PC-9 (cell line): ENCODE measurements at regions not wholly inside any gene's neighbourhood (a gene's known extent, or its start where the extent isn't known, plus 50 kb on each side); places are given as distances from the start of the nearest gene placed in this dataset.

Source experiments
- BruUV-seq: library from RNA; stranded (reverse); fragments of 400-500 nt; replicated peaks from 2 replicates; lab custom pipeline; 2021; lab: Mats Ljungman, UMichigan
- CTCF ChIA-PET: fragments of 300-600 bp; sonication (Branson Sonifier 250); formaldehyde crosslinking; loops from one replicate; lab custom pipeline; 2022; ENCODE audit warnings: antibody characterized with exemption; lab: Charles Lee
- POLR2A ChIA-PET: fragments of 300-600 bp; sonication (Branson Sonifier 250); formaldehyde crosslinking; loops from one replicate; lab custom pipeline; 2022; ENCODE audit warnings: antibody characterized with exemption; ENCODE audit not compliant: unreplicated experiment; lab: Charles Lee
- DNase-seq, 2 experiments: peaks; one replicate each; pipeline versions ENCODE4 v3.0.0 to v3.0.0-alpha.2; 2015 to 2022; ENCODE audit warnings: mixed read lengths in 1 of 2
- H2AFZ ChIP-seq: fragments of 200-600 bp; sonication (generic); 2 replicates; pipeline ENCODE4 v1.8.1; 2017; ENCODE audit warnings: antibody characterized with exemption
- H3F3A ChIP-seq: fragments of 200-600 bp; sonication (generic); 2 replicates; pipeline ENCODE4 v1.8.1; 2017; ENCODE audit warnings: antibody characterized with exemption, mild to moderate bottlenecking, low read depth; ENCODE audit not compliant: insufficient read depth
- H3K27ac ChIP-seq: fragments of 200-600 bp; sonication (generic); 2 replicates; pipeline ENCODE4 v1.6.1; 2016; ENCODE audit warnings: mixed run types
- H3K27me3 ChIP-seq: fragments of 200-600 bp; sonication (generic); 2 replicates; pipeline ENCODE4 v1.6.1; 2016; ENCODE audit warnings: low read depth, mixed run types; ENCODE audit not compliant: insufficient read depth
- H3K36me3 ChIP-seq: fragments of 200-600 bp; sonication (generic); 2 replicates; pipeline ENCODE4 v1.6.1; 2016; ENCODE audit warnings: low read depth, mixed run types
- H3K4me1 ChIP-seq: fragments of 200-600 bp; sonication (generic); replicated peaks from 2 replicates; pipeline ENCODE4 v1.6.1; 2016; ENCODE audit warnings: mixed run types; ENCODE audit not compliant: insufficient read depth
- H3K4me2 ChIP-seq: fragments of 200-600 bp; sonication (generic); 2 replicates; pipeline ENCODE4 v1.6.1; 2017; ENCODE audit warnings: mixed run types
- H3K4me3 ChIP-seq: fragments of 200-600 bp; sonication (generic); 2 replicates; pipeline ENCODE4 v1.6.1; 2016; ENCODE audit warnings: mixed run types
- H3K79me2 ChIP-seq: fragments of 200-600 bp; sonication (generic); 2 replicates; pipeline ENCODE4 v1.6.1; 2017; ENCODE audit warnings: low read depth, mixed run types
- H3K9me2 ChIP-seq: fragments of 200-600 bp; sonication (generic); 2 replicates; pipeline ENCODE4 v1.8.1; 2017; ENCODE audit warnings: mild to moderate bottlenecking; ENCODE audit not compliant: insufficient read depth
- H3K9me3 ChIP-seq: fragments of 200-600 bp; sonication (generic); 2 replicates; pipeline ENCODE4 v1.8.1; 2016; ENCODE audit warnings: low read depth; ENCODE audit not compliant: insufficient read depth
- H4K20me1 ChIP-seq: fragments of 200-600 bp; sonication (generic); 2 replicates; pipeline ENCODE4 v1.8.1; 2017; ENCODE audit not compliant: insufficient read depth
- CTCF ChIP-seq: fragments of 200-600 bp; sonication (generic); conservative IDR thresholded peaks from 2 replicates; pipeline ENCODE4 v1.6.1; 2017; ENCODE audit warnings: mixed run types, antibody characterized with exemption, mild to moderate bottlenecking, moderate library complexity
- EZH2 ChIP-seq: fragments of 200-600 bp; sonication (generic); IDR thresholded peaks from 2 replicates; pipeline ENCODE4 v1.8.0; 2017; ENCODE audit warnings: antibody characterized with exemption, low read depth
- intact Hi-C: fragments of 100-400 bp; cut with micrococcal nuclease; formaldehyde crosslinking; loops from one replicate; pipeline ENCODE4 v1.10.0; 2022; ENCODE audit not compliant: unreplicated experiment

DNA sequence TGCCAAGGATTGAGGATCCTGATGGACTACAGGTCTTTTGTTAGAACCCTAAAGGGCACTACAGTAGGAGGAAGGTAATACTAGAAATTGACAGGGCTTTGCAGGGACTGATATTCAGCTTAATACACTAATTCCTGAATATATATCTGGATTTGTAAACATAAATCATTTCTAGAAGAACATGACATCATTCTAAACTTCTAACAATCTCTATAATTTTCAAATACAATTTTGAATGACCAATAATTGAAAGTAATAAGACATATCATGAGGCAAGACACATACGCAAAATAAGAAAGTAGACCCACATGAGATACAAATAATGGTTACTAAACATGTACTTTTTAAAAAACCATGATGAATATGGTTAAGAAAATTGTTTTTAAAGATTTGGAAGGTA is 52.4 kb upstream of the LRRC8B start:
- H3K4me3 ChIP-seq, result no peak overlapping the region
- ChIA-PET CTCF (interaction anchor here (1.5 kb wide), 1 partner anchor 10 kb away, joined by 3 read pairs; no protein-coding TSS in a partner anchor), POLR2A (no interaction called here)
- no peaks in the 10 kb centered on the region for H3K9me2 ChIP-seq
- no peaks in the 10 kb centered on the region for H3K4me1 ChIP-seq
- H3K4me2 ChIP-seq, result no peak overlapping the region
- no peak for DNase-seq
- H3F3A ChIP-seq, result no peaks in the 10 kb centered on the region
- no peak overlapping the region for H2AFZ ChIP-seq
- H3K36me3 ChIP-seq, result no peaks in the 10 kb centered on the region
- BruUV-seq, result no TSS peak
- intact Hi-C loops, result no loop called here
- H3K27me3 ChIP-seq, result no peaks in the 10 kb centered on the region
- no peaks in the 10 kb centered on the region for H4K20me1 ChIP-seq
- no peaks in the 10 kb centered on the region for H3K79me2 ChIP-seq
- TF ChIP-seq CTCF (no peak), EZH2 (no peak)
- peaks cover 5% of the 10 kb centered on the region; the same call in 1 of the 2 replicates for H3K9me3 ChIP-seq
- no peak overlapping the region for H3K27ac ChIP-seq

DNA sequence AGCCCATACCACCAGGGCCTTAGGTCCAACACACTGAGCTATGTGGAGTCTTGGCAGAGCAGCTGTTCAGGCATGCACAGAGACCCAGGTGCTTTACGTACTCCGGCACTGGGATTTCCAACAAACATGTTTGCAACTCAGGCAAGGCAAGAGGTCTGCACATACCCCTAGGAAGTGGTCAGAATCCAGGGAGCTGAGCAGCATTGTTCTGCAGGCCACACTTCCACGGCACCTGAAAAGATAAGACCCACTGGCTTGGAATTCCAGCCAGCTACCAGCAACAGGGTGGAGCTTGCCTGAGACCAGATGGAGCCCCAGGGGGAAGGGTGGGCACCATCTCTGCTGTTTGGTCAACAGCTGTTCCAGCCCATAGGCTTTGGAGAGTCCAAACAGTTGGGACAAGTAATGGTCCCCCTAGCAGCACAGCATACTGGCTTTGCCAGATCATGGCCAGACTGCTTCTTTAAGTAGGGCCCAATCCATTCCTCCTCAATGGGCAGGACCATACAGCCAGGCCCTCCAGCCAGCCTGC is 51.7 kb upstream of the LRRC8B start:
- no peaks in the 10 kb centered on the region for H3F3A ChIP-seq
- H3K36me3 ChIP-seq, result no peaks in the 10 kb centered on the region
- BruUV-seq, result no TSS peak
- no peak overlapping the region for H3K4me3 ChIP-seq
- no peak for DNase-seq
- no peak for TF ChIP-seq EZH2
- ChIA-PET POLR2A (no interaction called here), CTCF (interaction anchor here (1.5 kb wide), 1 partner anchor 9 kb away, joined by 3 read pairs; no protein-coding TSS in a partner anchor)
- no peak overlapping the region for H3K27ac ChIP-seq
- no peak overlapping the region for H2AFZ ChIP-seq
- H3K4me2 ChIP-seq, result no peak overlapping the region
- no peaks in the 10 kb centered on the region for H3K9me2 ChIP-seq
- no peaks in the 10 kb centered on the region for H4K20me1 ChIP-seq
- H3K27me3 ChIP-seq, result no peaks in the 10 kb centered on the region
- no peaks in the 10 kb centered on the region for H3K4me1 ChIP-seq
- intact Hi-C loops, result no loop called here
- no peaks in the 10 kb centered on the region for H3K79me2 ChIP-seq
- H3K9me3 ChIP-seq, result peaks cover 5% of the 10 kb centered on the region; the same call in 1 of the 2 replicates
